Liver (tissue), 3 donors: ENCODE measurements at regions not wholly inside any gene's neighbourhood (a gene's known extent, or its start where the extent isn't known, plus 50 kb on each side); places are given as distances from the start of the nearest gene placed in this dataset.

Experiments
- ATF3 ChIP-seq: IDR thresholded peaks from 2 replicates; pipeline ENCODE4 v1.6.1; 2016; ENCODE audit warnings: antibody characterized with exemption
- EGR1 ChIP-seq, 2 donors: IDR thresholded peaks; 2 replicates each; pipeline ENCODE4 v1.6.1; 2016 to 2018; ENCODE audit warnings: antibody characterized with exemption in 2 of 2, low read depth in 2 of 2
- FOXA1 ChIP-seq: IDR thresholded peaks from 2 replicates; pipeline ENCODE4 v1.6.1; 2016; ENCODE audit warnings: antibody characterized with exemption
- FOXA2 ChIP-seq: IDR thresholded peaks from 2 replicates; pipeline ENCODE4 v1.6.1; 2016; ENCODE audit warnings: antibody characterized with exemption
- HNF4A ChIP-seq, 2 donors: conservative IDR thresholded peaks; 2 replicates each; pipeline ENCODE4 v1.6.1; 2016; ENCODE audit warnings: antibody characterized with exemption in 2 of 2, mild to moderate bottlenecking in 2 of 2
- JUND ChIP-seq, 2 donors: IDR thresholded peaks; 2 replicates each; pipeline ENCODE4 v1.6.1; 2016; ENCODE audit warnings: antibody characterized with exemption in 2 of 2
- MAX ChIP-seq: IDR thresholded peaks from 2 replicates; pipeline ENCODE4 v1.6.1; 2016; ENCODE audit warnings: antibody characterized with exemption
- RAD21 ChIP-seq, 2 donors: IDR thresholded peaks; 2 replicates each; pipeline ENCODE4 v1.6.1; 2016; ENCODE audit warnings: antibody characterized with exemption in 2 of 2, mild to moderate bottlenecking in 2 of 2
- REST ChIP-seq: IDR thresholded peaks from 2 replicates; pipeline ENCODE4 v1.6.1; 2016; ENCODE audit warnings: antibody characterized with exemption, mild to moderate bottlenecking
- RXRA ChIP-seq, 2 donors: IDR thresholded peaks; 2 replicates each; pipeline ENCODE4 v1.6.1; 2017 to 2018; ENCODE audit warnings: antibody characterized with exemption in 2 of 2, mild to moderate bottlenecking in 1 of 2
- TAF1 ChIP-seq: conservative IDR thresholded peaks from 2 replicates; pipeline ENCODE4 v1.6.1; 2016; ENCODE audit warnings: antibody characterized with exemption, mild to moderate bottlenecking
- YY1 ChIP-seq: IDR thresholded peaks from 2 replicates; pipeline ENCODE4 v1.6.1; 2016; ENCODE audit warnings: antibody characterized with exemption, mild to moderate bottlenecking
- ZBTB33 ChIP-seq: IDR thresholded peaks from 2 replicates; pipeline ENCODE4 v1.6.1; 2016; ENCODE audit warnings: antibody characterized with exemption
- TF ChIP-seq, protein P1 (sequence below): fragments of 150-350 bp; IDR thresholded peaks from 2 replicates; pipeline ENCODE4 v1.5.1; 2017; ENCODE audit warnings: improper control_type of control experiment, low read depth, low read length; ENCODE audit not compliant: missing input control
- donor health status: healthy.
- donor health status: healthy.

GRCh38 chr12:21026302-21026701 is 104.7 kb upstream of the SLCO1B1 start:
- no peak for TF ChIP-seq EGR1 (IDR thresholded peaks at IDR 0.05; ENCODE audit: low read depth in 2 of 2)
- TF ChIP-seq, protein P1, sequence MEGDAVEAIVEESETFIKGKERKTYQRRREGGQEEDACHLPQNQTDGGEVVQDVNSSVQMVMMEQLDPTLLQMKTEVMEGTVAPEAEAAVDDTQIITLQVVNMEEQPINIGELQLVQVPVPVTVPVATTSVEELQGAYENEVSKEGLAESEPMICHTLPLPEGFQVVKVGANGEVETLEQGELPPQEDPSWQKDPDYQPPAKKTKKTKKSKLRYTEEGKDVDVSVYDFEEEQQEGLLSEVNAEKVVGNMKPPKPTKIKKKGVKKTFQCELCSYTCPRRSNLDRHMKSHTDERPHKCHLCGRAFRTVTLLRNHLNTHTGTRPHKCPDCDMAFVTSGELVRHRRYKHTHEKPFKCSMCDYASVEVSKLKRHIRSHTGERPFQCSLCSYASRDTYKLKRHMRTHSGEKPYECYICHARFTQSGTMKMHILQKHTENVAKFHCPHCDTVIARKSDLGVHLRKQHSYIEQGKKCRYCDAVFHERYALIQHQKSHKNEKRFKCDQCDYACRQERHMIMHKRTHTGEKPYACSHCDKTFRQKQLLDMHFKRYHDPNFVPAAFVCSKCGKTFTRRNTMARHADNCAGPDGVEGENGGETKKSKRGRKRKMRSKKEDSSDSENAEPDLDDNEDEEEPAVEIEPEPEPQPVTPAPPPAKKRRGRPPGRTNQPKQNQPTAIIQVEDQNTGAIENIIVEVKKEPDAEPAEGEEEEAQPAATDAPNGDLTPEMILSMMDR: no peak
- no peak for TF ChIP-seq YY1
- TF ChIP-seq TAF1: no peak
- no peak for TF ChIP-seq RXRA (IDR thresholded peaks at IDR 0.05)
- no peak for TF ChIP-seq FOXA2
- TF ChIP-seq JUND (IDR thresholded peaks at IDR 0.05): no peak
- TF ChIP-seq REST: no peak
- no peak for TF ChIP-seq FOXA1
- TF ChIP-seq ATF3: no peak
- no peak for TF ChIP-seq RAD21 (IDR thresholded peaks at IDR 0.05)
- no peak for TF ChIP-seq MAX
- TF ChIP-seq ZBTB33: no peak
- TF ChIP-seq HNF4A (conservative IDR thresholded peaks at IDR 0.05): no peak
